Kidney epithelial cell (primary cell): ENCODE measurements at regions not wholly inside any gene's neighbourhood (a gene's known extent, or its start where the extent isn't known, plus 50 kb on each side); places are given as distances from the start of the nearest gene placed in this dataset.

Experiments
- DNase-seq: peaks from one replicate; pipeline ENCODE4 v3.0.0-alpha.2; 2010; ENCODE audit warnings: low read depth
- H3K27me3 ChIP-seq: 2 replicates; pipeline ENCODE4 v1.6.0; 2011; ENCODE audit warnings: low read length; ENCODE audit not compliant: control insufficient read depth, insufficient read depth
- H3K36me3 ChIP-seq: 2 replicates; pipeline ENCODE4 v1.5.1; 2011; ENCODE audit warnings: low read length; ENCODE audit not compliant: control insufficient read depth, insufficient read depth
- H3K4me3 ChIP-seq: 2 replicates; pipeline ENCODE4 v1.5.1; 2011; ENCODE audit warnings: low read depth, mild to moderate bottlenecking, control low read depth, low read length
- CTCF ChIP-seq: IDR thresholded peaks from 2 replicates; pipeline ENCODE4 v1.5.1; 2011; ENCODE audit warnings: mild to moderate bottlenecking, moderate library complexity, low read length, control low read depth, inconsistent platforms; ENCODE audit not compliant: insufficient read depth, poor library complexity, severe bottlenecking

- Histone ChIP-seq H3K27me3 (no peaks in the 10 kb centered on the region), H3K36me3 (no peaks in the 10 kb centered on the region), H3K4me3 (no peak overlapping the region)
- no peak for DNase-seq
- no peak for TF ChIP-seq CTCF
These were observed 76.1 kb upstream of the POM121L12 start for GRCh38 chr7:52959336-52959735.

GRCh38 chr7:52958621-52959140 lies 76.8 kb upstream of the POM121L12 start:
- no peak for DNase-seq
- H3K4me3 ChIP-seq, result no peak overlapping the region
- H3K36me3 ChIP-seq, result no peaks in the 10 kb centered on the region
- TF ChIP-seq CTCF, result no peak
- H3K27me3 ChIP-seq, result no peaks in the 10 kb centered on the region

GRCh38 chr7:52956379-52956915 lies 79.0 kb upstream of the POM121L12 start:
- H3K27me3 ChIP-seq, result no peaks in the 10 kb centered on the region
- H3K36me3 ChIP-seq, result no peaks in the 10 kb centered on the region
- no peak for DNase-seq
- no peak for TF ChIP-seq CTCF
- no peak overlapping the region for H3K4me3 ChIP-seq

GRCh38 chr7:52955522-52955921 lies 79.9 kb upstream of the POM121L12 start:
- Histone ChIP-seq H3K27me3 (no peaks in the 10 kb centered on the region), H3K4me3 (no peak overlapping the region), H3K36me3 (no peaks in the 10 kb centered on the region)
- DNase-seq, result no peak
- no peak for TF ChIP-seq CTCF

GRCh38 chr7:52944921-52945320 lies 90.5 kb upstream of the POM121L12 start:
- no peaks in the 10 kb centered on the region for H3K27me3 ChIP-seq
- TF ChIP-seq CTCF, result no peak
- DNase-seq, result peak; percentile 58
- H3K36me3 ChIP-seq, result no peaks in the 10 kb centered on the region
- no peak overlapping the region for H3K4me3 ChIP-seq

- no peak for TF ChIP-seq CTCF
- Histone ChIP-seq H3K4me3 (no peak overlapping the region), H3K27me3 (no peaks in the 10 kb centered on the region), H3K36me3 (no peaks in the 10 kb centered on the region)
- no peak for DNase-seq
These were observed 95.0 kb upstream of the POM121L12 start for GRCh38 chr7:52940481-52940880.
